SK-N-SH (cell line): ENCODE measurements at regions not wholly inside any gene's neighbourhood (a gene's known extent, or its start where the extent isn't known, plus 50 kb on each side); places are given as distances from the start of the nearest gene placed in this dataset.
"Not testable (repeated sequence)": the region's sequence is repeated elsewhere in the genome, so short reads cannot be mapped to it uniquely, and the experiment has no call there.

Source experiments
- CTCF ChIA-PET: fragments of 300-600, 350-600 bp; formaldehyde crosslinking; extraction: SDS; loops from one replicate; lab custom pipeline; 2021; lab: Yijun Ruan, JAX
- POLR2A ChIA-PET: fragments of 350-600 bp; sonication (Branson Sonifier 250); formaldehyde crosslinking; extraction: SDS; loops from one replicate; lab custom pipeline; 2020; ENCODE audit warnings: antibody characterized with exemption, inconsistent platforms; lab: Yijun Ruan, JAX
- DNase-seq: peaks from one replicate; pipeline ENCODE4 v3.0.0; 2012
- H2AFZ ChIP-seq: fragments of 200-600 bp; sonication (generic); 2 replicates; pipeline ENCODE4 v1.8.1; 2016; ENCODE audit warnings: antibody characterized with exemption, mild to moderate bottlenecking, low read depth
- H3F3A ChIP-seq: fragments of 200-600 bp; sonication (generic); replicated peaks from 2 replicates; pipeline ENCODE3; 2016; ENCODE audit warnings: antibody characterized with exemption, mild to moderate bottlenecking; ENCODE audit not compliant: insufficient read depth
- H3K27ac ChIP-seq, 2 experiments: fragments of 200-500 bp in 1 of 2; fragments of 200-600 bp in 1 of 2; sonication (Bioruptor generic) in 1 of 2; sonication (generic), shearing (Covaris generic) in 1 of 2; 2 replicates each; pipeline versions ENCODE4 v1.5.1 to v1.6.1; 2014 to 2016; ENCODE audit warnings: low read depth in 2 of 2, inconsistent platforms in 1 of 2, low read length in 1 of 2, mild to moderate bottlenecking in 1 of 2, mixed read lengths in 1 of 2
- H3K27me3 ChIP-seq: fragments of 200-600 bp; sonication (generic), shearing (Covaris generic); 2 replicates; pipeline ENCODE4 v1.6.1; 2016; ENCODE audit warnings: mixed run types; ENCODE audit not compliant: insufficient read depth
- H3K36me3 ChIP-seq, 2 experiments: fragments of 200-500 bp in 1 of 2; fragments of 200-600 bp in 1 of 2; sonication (Bioruptor generic) in 1 of 2; sonication (generic) in 1 of 2; replicated peaks in 1 of 2; 2 replicates each; pipeline versions ENCODE3 to v1.5.1; 2014 to 2016; ENCODE audit warnings: low read length in 1 of 2, mild to moderate bottlenecking in 1 of 2; ENCODE audit not compliant: insufficient read depth in 2 of 2, control insufficient read depth in 1 of 2
- H3K4me1 ChIP-seq, 2 experiments: fragments of 200-500 bp in 1 of 2; fragments of 200-600 bp in 1 of 2; sonication (Bioruptor generic) in 1 of 2; sonication (generic), shearing (Covaris generic) in 1 of 2; 2 replicates each; pipeline versions ENCODE4 v1.5.1 to v1.6.1; 2014 to 2016; ENCODE audit warnings: low read depth in 1 of 2, low read length in 1 of 2, mixed run types in 1 of 2; ENCODE audit not compliant: insufficient read depth in 2 of 2, control insufficient read depth in 1 of 2
- H3K4me2 ChIP-seq: fragments of 200-600 bp; sonication (generic), shearing (Covaris generic); 2 replicates; pipeline ENCODE4 v1.6.1; 2017; ENCODE audit warnings: mixed run types
- H3K4me3 ChIP-seq, 2 experiments: fragments of 200-500 bp in 1 of 2; fragments of 200-600 bp in 1 of 2; sonication (Bioruptor generic) in 1 of 2; sonication (generic), shearing (Covaris generic) in 1 of 2; 2 replicates each; pipeline versions ENCODE4 v1.5.1 to v1.8.1; 2014 to 2016; ENCODE audit warnings: low read depth in 2 of 2, inconsistent platforms in 1 of 2, low read length in 1 of 2, mild to moderate bottlenecking in 1 of 2, mixed read lengths in 1 of 2, moderate library complexity in 1 of 2
- H3K79me2 ChIP-seq: fragments of 200-600 bp; sonication (generic); 2 replicates; pipeline ENCODE4 v1.8.1; 2017; ENCODE audit warnings: mild to moderate bottlenecking; ENCODE audit not compliant: insufficient read depth
- H3K9ac ChIP-seq: fragments of 200-600 bp; sonication (generic); 2 replicates; pipeline ENCODE4 v1.6.1; 2017; ENCODE audit warnings: mixed run types
- H3K9me2 ChIP-seq: fragments of 200-600 bp; sonication (generic); 2 replicates; pipeline ENCODE4 v1.6.1; 2017; ENCODE audit warnings: mixed run types
- H3K9me3 ChIP-seq: fragments of 200-600 bp; sonication (generic); 2 replicates; pipeline ENCODE4 v1.6.1; 2017; ENCODE audit warnings: mixed run types, mild to moderate bottlenecking, moderate library complexity
- H4K20me1 ChIP-seq: fragments of 200-600 bp; sonication (generic); 2 replicates; pipeline ENCODE4 v1.6.1; 2017; ENCODE audit warnings: mild to moderate bottlenecking, mixed run types; ENCODE audit not compliant: insufficient read depth
- CHD2 ChIP-seq: fragments of 150-350 bp; IDR thresholded peaks from 2 replicates; pipeline ENCODE4 v1.6.1; 2018; ENCODE audit warnings: low read length; ENCODE audit not compliant: partially characterized antibody
- CTCF ChIP-seq: fragments of 200-600 bp; sonication (generic); IDR thresholded peaks from 2 replicates; pipeline ENCODE4 v1.6.1; 2017; ENCODE audit warnings: antibody characterized with exemption, mild to moderate bottlenecking, moderate library complexity
- ELF1 ChIP-seq: IDR thresholded peaks from 2 replicates; pipeline ENCODE4 v1.4.0; 2012
- EP300 ChIP-seq, 2 experiments: IDR thresholded peaks; 2 replicates each; pipeline versions ENCODE4 v1.4.0 to v1.6.1; 2012; ENCODE audit warnings: borderline replicate concordance in 1 of 2, low read depth in 1 of 2, low read length in 1 of 2
- EZH2phosphoT487 ChIP-seq: fragments of 200-600 bp; sonication (generic); IDR thresholded peaks from 2 replicates; pipeline ENCODE4 v1.6.1; 2017; ENCODE audit warnings: low read depth, mixed run types, mild to moderate bottlenecking, antibody characterized with exemption, moderate library complexity, borderline replicate concordance
- FOSL2 ChIP-seq: IDR thresholded peaks from 2 replicates; pipeline ENCODE4 v1.4.0; 2012; ENCODE audit warnings: low read depth, mild to moderate bottlenecking, moderate library complexity, borderline replicate concordance
- FOXJ3 ChIP-seq: sonication (generic); formaldehyde crosslinking; IDR thresholded peaks from 2 replicates; pipeline ENCODE4 v1.5.1; 2020; ENCODE audit warnings: mild to moderate bottlenecking, missing genetic modification reagents
- GABPA ChIP-seq: IDR thresholded peaks from 2 replicates; pipeline ENCODE4 v1.4.0; 2012; ENCODE audit warnings: low read depth, mild to moderate bottlenecking
- IRF3 ChIP-seq: fragments of 150-350 bp; IDR thresholded peaks from 2 replicates; pipeline ENCODE4 v1.6.1; 2016; ENCODE audit warnings: mild to moderate bottlenecking, low read depth, low read length
- JUND ChIP-seq: IDR thresholded peaks from 2 replicates; pipeline ENCODE4 v1.4.0; 2012
- MAX ChIP-seq: IDR thresholded peaks from 2 replicates; pipeline ENCODE4 v1.4.0; 2012; ENCODE audit warnings: low read depth
- NFIC ChIP-seq: IDR thresholded peaks from 2 replicates; pipeline ENCODE4 v1.4.0; 2012; ENCODE audit warnings: borderline replicate concordance
- NRF1 ChIP-seq: IDR thresholded peaks from 2 replicates; pipeline ENCODE4 v1.6.1; 2012; ENCODE audit warnings: low read depth, mild to moderate bottlenecking, low read length
- RXRA ChIP-seq: IDR thresholded peaks from 2 replicates; pipeline ENCODE4 v1.4.0; 2012; ENCODE audit warnings: low read depth, mild to moderate bottlenecking, borderline replicate concordance
- SMC3 ChIP-seq: IDR thresholded peaks from 2 replicates; pipeline ENCODE4 v1.6.1; 2012; ENCODE audit warnings: low read depth, low read length, improper control_type of control experiment
- ZBTB33 ChIP-seq: IDR thresholded peaks from 2 replicates; pipeline ENCODE4 v1.4.0; 2012; ENCODE audit warnings: low read depth, borderline replicate concordance
- WGBS: methylation state at CpG from one replicate; pipeline ENCODE4 v1.1.6; 2017; ENCODE audit warnings: low lambda C conversion rate; 5-methylcytosine and 5-hydroxymethylcytosine counted together

GRCh38 chr6:90676516-90677300 lies 89.8 kb upstream of the MAP3K7 start:
- no peak overlapping the region for H3K27ac ChIP-seq
- WGBS: 25% methylated on average over 7 of the region's 7 CpGs
- no peaks in the 10 kb centered on the region; a peak in 2 of 4 replicates for H3K4me1 ChIP-seq
- no peaks in the 10 kb centered on the region for H3F3A ChIP-seq
- H3K9me3 ChIP-seq: no peaks in the 10 kb centered on the region
- POLR2A ChIA-PET: no interaction called here
- H3K79me2 ChIP-seq: no peaks in the 10 kb centered on the region
- H3K27me3 ChIP-seq: peaks cover 6% of the 10 kb centered on the region; the same call in 1 of the 2 replicates
- H3K9ac ChIP-seq: no peak overlapping the region
- TF ChIP-seq CHD2 (no peak), SMC3 (no peak), CTCF (no peak), ZBTB33 (no peak), IRF3 (no peak), ELF1 (no peak), MAX (no peak), EZH2phosphoT487 (no peak), FOSL2 (no peak), RXRA (no peak), NRF1 (no peak), GABPA (no peak), FOXJ3 (no peak), JUND (no peak), NFIC (no peak), EP300 (IDR thresholded peaks at IDR 0.05; ENCODE audit: borderline replicate concordance in 1 of 2, low read depth in 1 of 2, low read length in 1 of 2) (no peak)
- no peak overlapping the region for H2AFZ ChIP-seq
- no peaks in the 10 kb centered on the region for H3K9me2 ChIP-seq
- CTCF ChIA-PET: no interaction called here
- H3K4me2 ChIP-seq: no peak overlapping the region
- H3K36me3 ChIP-seq: no peaks in the 10 kb centered on the region
- no peaks in the 10 kb centered on the region for H4K20me1 ChIP-seq
- no peak overlapping the region for H3K4me3 ChIP-seq
- DNase-seq: no peak

- WGBS: 54% methylated on average over 4 of the region's 8 CpGs
- H3K9ac ChIP-seq, H2AFZ ChIP-seq, H3K4me2 ChIP-seq, POLR2A ChIA-PET, DNase-seq, H3K9me3 ChIP-seq, H3F3A ChIP-seq, H3K4me1 ChIP-seq, H3K27me3 ChIP-seq, H3K9me2 ChIP-seq, CTCF ChIA-PET, H3K36me3 ChIP-seq, H3K4me3 ChIP-seq, H4K20me1 ChIP-seq, H3K27ac ChIP-seq, H3K79me2 ChIP-seq: not testable (repeated sequence)
These were observed 88.2 kb upstream of the MAP3K7 start for GRCh38 chr6:90675107-90675506.

GRCh38 chr6:90674077-90674476 lies 87.2 kb upstream of the MAP3K7 start:
- H3K9ac ChIP-seq, H3K36me3 ChIP-seq, H3K4me3 ChIP-seq, H2AFZ ChIP-seq, H3K9me3 ChIP-seq, POLR2A ChIA-PET, H3K27ac ChIP-seq, H4K20me1 ChIP-seq, H3K4me1 ChIP-seq, H3K79me2 ChIP-seq, CTCF ChIA-PET, H3K4me2 ChIP-seq, H3F3A ChIP-seq, H3K9me2 ChIP-seq, H3K27me3 ChIP-seq, DNase-seq: not testable (repeated sequence)
- 35% methylated on average over 9 of the region's 9 CpGs for WGBS
